Natural killer cell treated with Interleukin-12 subunit alpha and Interleukin-12 subunit beta and Interleukin-15 and Interleukin-18, amount 100 ng/mL, for 72 hours (primary cell): ENCODE measurements at regions not wholly inside any gene's neighbourhood (a gene's known extent, or its start where the extent isn't known, plus 50 kb on each side); places are given as distances from the start of the nearest gene placed in this dataset.

Source experiments
- ATAC-seq, 2 donors: fragments of 150-1000 bp; cut with Tn5 transposase in 1 of 2; sonication (Bioruptor Pico), chemical (Tn5 transposase) in 1 of 2; 2 replicates each; pipeline ENCODE4 v1.10.0; 2021
- DNase-seq: peaks from one replicate; pipeline ENCODE4 v3.0.0; 2022; ENCODE audit warnings: low spot score
- H3K27ac Mint-ChIP-seq, 2 donors: 1 replicate in 1 of 2; 2 replicates in 1 of 2; pipeline ENCODE4 v1.8.0; 2022; ENCODE audit warnings: mixed read lengths in 2 of 2, mild to moderate bottlenecking in 1 of 2, moderate library complexity in 1 of 2
- H3K27me3 Mint-ChIP-seq, 2 donors: 1 replicate in 1 of 2; 2 replicates in 1 of 2; pipeline ENCODE4 v1.8.0; 2022; ENCODE audit warnings: mixed read lengths in 2 of 2
- H3K36me3 Mint-ChIP-seq: one replicate; pipeline ENCODE4 v1.8.0; 2022; ENCODE audit warnings: mixed read lengths
- H3K4me1 Mint-ChIP-seq, 2 donors: 1 replicate in 1 of 2; 2 replicates in 1 of 2; pipeline ENCODE4 v1.8.0; 2022; ENCODE audit warnings: low read depth in 2 of 2, mixed read lengths in 2 of 2, mild to moderate bottlenecking in 1 of 2
- H3K4me3 Mint-ChIP-seq: one replicate; pipeline ENCODE4 v1.8.0; 2022; ENCODE audit warnings: mixed read lengths
- H3K9me3 Mint-ChIP-seq: 2 replicates; pipeline ENCODE4 v1.8.0; 2022; ENCODE audit warnings: mixed read lengths

GRCh38 chr7:91323626-91324158 lies 59.5 kb downstream of the FZD1 start:
- Mint-ChIP-seq H3K4me3 (no peak overlapping the region), H3K9me3 (peaks cover 3% of the 10 kb centered on the region), H3K4me1 (no peaks in the 10 kb centered on the region), H3K27me3 (no peaks in the 10 kb centered on the region), H3K27ac (no peak overlapping the region), H3K36me3 (no peaks in the 10 kb centered on the region)
- ATAC-seq (no peak), DNase-seq (no peak)

GRCh38 chr7:91324663-91325062 lies 60.4 kb downstream of the FZD1 start:
- no peaks in the 10 kb centered on the region for H3K36me3 Mint-ChIP-seq
- no peaks in the 10 kb centered on the region for H3K27me3 Mint-ChIP-seq
- no peaks in the 10 kb centered on the region for H3K4me1 Mint-ChIP-seq
- no peak overlapping the region for H3K27ac Mint-ChIP-seq
- no peak overlapping the region for H3K4me3 Mint-ChIP-seq
- DNase-seq (no peak), ATAC-seq (no peak)
- H3K9me3 Mint-ChIP-seq = peaks cover 3% of the 10 kb centered on the region

- peaks cover 3% of the 10 kb centered on the region for H3K9me3 Mint-ChIP-seq
- H3K4me3 Mint-ChIP-seq = no peak overlapping the region
- no peaks in the 10 kb centered on the region for H3K27me3 Mint-ChIP-seq
- H3K4me1 Mint-ChIP-seq = no peaks in the 10 kb centered on the region
- H3K27ac Mint-ChIP-seq = no peak overlapping the region
- ATAC-seq (no peak), DNase-seq (no peak)
- H3K36me3 Mint-ChIP-seq = no peaks in the 10 kb centered on the region
Measured at GRCh38 chr7:91325726-91326125, 61.5 kb downstream of the FZD1 start.

GRCh38 chr7:91326516-91327199 lies 62.4 kb downstream of the FZD1 start:
- no peak for ATAC-seq
- no peaks in the 10 kb centered on the region for H3K36me3 Mint-ChIP-seq

GRCh38 chr7:91327346-91327745 lies 63.1 kb downstream of the FZD1 start:
- H3K27ac Mint-ChIP-seq = no peak overlapping the region
- H3K9me3 Mint-ChIP-seq = peaks cover 3% of the 10 kb centered on the region
- DNase-seq (no peak), ATAC-seq (no peak)
- H3K4me1 Mint-ChIP-seq = no peaks in the 10 kb centered on the region
- no peaks in the 10 kb centered on the region for H3K36me3 Mint-ChIP-seq
- H3K27me3 Mint-ChIP-seq = no peaks in the 10 kb centered on the region
- H3K4me3 Mint-ChIP-seq = no peak overlapping the region

More at GRCh38 chr7:91326516-91327199, 62.4 kb downstream of the FZD1 start:
- DNase-seq = no peak
- no peaks in the 10 kb centered on the region for H3K27me3 Mint-ChIP-seq
- H3K4me1 Mint-ChIP-seq = no peaks in the 10 kb centered on the region
- no peak overlapping the region for H3K27ac Mint-ChIP-seq
- peaks cover 3% of the 10 kb centered on the region for H3K9me3 Mint-ChIP-seq
- no peak overlapping the region for H3K4me3 Mint-ChIP-seq

- H3K9me3 Mint-ChIP-seq = peaks cover 5% of the 10 kb centered on the region
- H3K27ac Mint-ChIP-seq = no peak overlapping the region
- H3K4me3 Mint-ChIP-seq = no peak overlapping the region
- ATAC-seq (no peak), DNase-seq (no peak)
- H3K36me3 Mint-ChIP-seq = no peaks in the 10 kb centered on the region
- no peaks in the 10 kb centered on the region for H3K4me1 Mint-ChIP-seq
- no peaks in the 10 kb centered on the region for H3K27me3 Mint-ChIP-seq
Measured at GRCh38 chr7:91329571-91329970, 65.3 kb downstream of the FZD1 start.

GRCh38 chr7:91330191-91330808 lies 66.1 kb downstream of the FZD1 start:
- Mint-ChIP-seq H3K27me3 (no peaks in the 10 kb centered on the region), H3K9me3 (peaks cover 5% of the 10 kb centered on the region)

GRCh38 chr7:91330866-91331265 lies 66.6 kb downstream of the FZD1 start:
- H3K36me3 Mint-ChIP-seq = no peaks in the 10 kb centered on the region
- DNase-seq = no peak
- peaks cover 5% of the 10 kb centered on the region for H3K9me3 Mint-ChIP-seq
- ATAC-seq = no peak
- H3K27ac Mint-ChIP-seq = no peak overlapping the region
- H3K4me1 Mint-ChIP-seq = no peaks in the 10 kb centered on the region
- no peak overlapping the region for H3K4me3 Mint-ChIP-seq
- no peaks in the 10 kb centered on the region for H3K27me3 Mint-ChIP-seq

More at GRCh38 chr7:91330191-91330808, 66.1 kb downstream of the FZD1 start:
- Mint-ChIP-seq H3K4me3 (no peak overlapping the region), H3K36me3 (no peaks in the 10 kb centered on the region), H3K27ac (no peak overlapping the region), H3K4me1 (no peaks in the 10 kb centered on the region)
- DNase-seq (no peak), ATAC-seq (no peak)

- Mint-ChIP-seq H3K4me1 (no peaks in the 10 kb centered on the region), H3K27ac (no peak overlapping the region), H3K27me3 (no peaks in the 10 kb centered on the region), H3K9me3 (peaks cover 8% of the 10 kb centered on the region), H3K4me3 (no peak overlapping the region), H3K36me3 (no peaks in the 10 kb centered on the region)
- no peak for ATAC-seq
- DNase-seq = no peak
Measured at GRCh38 chr7:91336106-91336505, 71.9 kb downstream of the FZD1 start.

- DNase-seq (no peak), ATAC-seq (no peak)
- H3K4me1 Mint-ChIP-seq = no peaks in the 10 kb centered on the region
- H3K4me3 Mint-ChIP-seq = no peak overlapping the region
- H3K9me3 Mint-ChIP-seq = peaks cover 8% of the 10 kb centered on the region
- H3K36me3 Mint-ChIP-seq = no peaks in the 10 kb centered on the region
- H3K27me3 Mint-ChIP-seq = no peaks in the 10 kb centered on the region
- no peak overlapping the region for H3K27ac Mint-ChIP-seq
Measured at GRCh38 chr7:91338226-91339020, 74.2 kb downstream of the FZD1 start.

GRCh38 chr7:91342346-91342745 lies 78.1 kb downstream of the FZD1 start:
- no peak overlapping the region for H3K27ac Mint-ChIP-seq
- H3K9me3 Mint-ChIP-seq = peaks cover 3% of the 10 kb centered on the region
- H3K36me3 Mint-ChIP-seq = no peaks in the 10 kb centered on the region
- no peak for DNase-seq
- no peak overlapping the region for H3K4me3 Mint-ChIP-seq
- no peaks in the 10 kb centered on the region for H3K27me3 Mint-ChIP-seq
- no peaks in the 10 kb centered on the region for H3K4me1 Mint-ChIP-seq
- no peak for ATAC-seq

- no peak for ATAC-seq
Measured at GRCh38 chr7:91343420-91343960, 79.3 kb downstream of the FZD1 start.

GRCh38 chr7:91343996-91344629 lies 79.9 kb downstream of the FZD1 start:
- Mint-ChIP-seq H3K27me3 (no peaks in the 10 kb centered on the region), H3K27ac (no peak overlapping the region), H3K4me1 (no peaks in the 10 kb centered on the region), H3K36me3 (no peaks in the 10 kb centered on the region), H3K9me3 (peaks cover 3% of the 10 kb centered on the region), H3K4me3 (no peak overlapping the region)
- no peak for DNase-seq
- no peak for ATAC-seq

More at GRCh38 chr7:91343420-91343960, 79.3 kb downstream of the FZD1 start:
- no peaks in the 10 kb centered on the region for H3K27me3 Mint-ChIP-seq
- H3K4me1 Mint-ChIP-seq = no peaks in the 10 kb centered on the region
- no peak for DNase-seq
- H3K27ac Mint-ChIP-seq = no peak overlapping the region
- no peaks in the 10 kb centered on the region for H3K36me3 Mint-ChIP-seq
- H3K4me3 Mint-ChIP-seq = no peak overlapping the region
- peaks cover 3% of the 10 kb centered on the region for H3K9me3 Mint-ChIP-seq
